LNCAP (cell line): ENCODE measurements at regions not wholly inside any gene's neighbourhood (a gene's known extent, or its start where the extent isn't known, plus 50 kb on each side); places are given as distances from the start of the nearest gene placed in this dataset.

Experiments
- TF ChIP-seq, protein P1 (sequence below): fragments of 450-650 bp; IDR thresholded peaks from 2 replicates; pipeline ENCODE4 v1.5.1; 2017; ENCODE audit warnings: mild to moderate bottlenecking

DNA sequence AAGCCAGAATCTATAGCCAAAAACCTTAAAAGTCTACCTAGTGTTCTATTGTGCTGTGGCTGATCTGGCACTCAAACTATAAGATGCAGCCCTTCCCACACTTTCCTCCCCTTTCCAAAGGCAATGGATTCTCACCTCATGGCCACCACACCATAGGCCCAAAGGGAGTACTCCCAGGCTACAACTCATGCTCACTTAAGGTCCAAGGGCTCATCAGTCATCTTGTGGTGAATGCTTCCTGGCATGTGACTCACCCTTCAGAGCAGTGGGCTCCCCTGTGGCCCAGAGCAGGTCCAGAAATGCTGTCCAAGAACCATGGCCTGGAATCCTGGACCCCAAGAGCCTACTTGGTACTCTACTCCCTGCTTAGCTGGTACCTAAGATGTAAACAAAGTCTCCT is 181.0 kb downstream of the CHRDL1 start:
- TF ChIP-seq, protein P1, sequence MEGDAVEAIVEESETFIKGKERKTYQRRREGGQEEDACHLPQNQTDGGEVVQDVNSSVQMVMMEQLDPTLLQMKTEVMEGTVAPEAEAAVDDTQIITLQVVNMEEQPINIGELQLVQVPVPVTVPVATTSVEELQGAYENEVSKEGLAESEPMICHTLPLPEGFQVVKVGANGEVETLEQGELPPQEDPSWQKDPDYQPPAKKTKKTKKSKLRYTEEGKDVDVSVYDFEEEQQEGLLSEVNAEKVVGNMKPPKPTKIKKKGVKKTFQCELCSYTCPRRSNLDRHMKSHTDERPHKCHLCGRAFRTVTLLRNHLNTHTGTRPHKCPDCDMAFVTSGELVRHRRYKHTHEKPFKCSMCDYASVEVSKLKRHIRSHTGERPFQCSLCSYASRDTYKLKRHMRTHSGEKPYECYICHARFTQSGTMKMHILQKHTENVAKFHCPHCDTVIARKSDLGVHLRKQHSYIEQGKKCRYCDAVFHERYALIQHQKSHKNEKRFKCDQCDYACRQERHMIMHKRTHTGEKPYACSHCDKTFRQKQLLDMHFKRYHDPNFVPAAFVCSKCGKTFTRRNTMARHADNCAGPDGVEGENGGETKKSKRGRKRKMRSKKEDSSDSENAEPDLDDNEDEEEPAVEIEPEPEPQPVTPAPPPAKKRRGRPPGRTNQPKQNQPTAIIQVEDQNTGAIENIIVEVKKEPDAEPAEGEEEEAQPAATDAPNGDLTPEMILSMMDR: no peak
